ENCODE measurements at regions not wholly inside any gene's neighbourhood (a gene's known extent, or its start where the extent isn't known, plus 50 kb on each side); places are given as distances from the start of the nearest gene placed in this dataset.

DNA sequence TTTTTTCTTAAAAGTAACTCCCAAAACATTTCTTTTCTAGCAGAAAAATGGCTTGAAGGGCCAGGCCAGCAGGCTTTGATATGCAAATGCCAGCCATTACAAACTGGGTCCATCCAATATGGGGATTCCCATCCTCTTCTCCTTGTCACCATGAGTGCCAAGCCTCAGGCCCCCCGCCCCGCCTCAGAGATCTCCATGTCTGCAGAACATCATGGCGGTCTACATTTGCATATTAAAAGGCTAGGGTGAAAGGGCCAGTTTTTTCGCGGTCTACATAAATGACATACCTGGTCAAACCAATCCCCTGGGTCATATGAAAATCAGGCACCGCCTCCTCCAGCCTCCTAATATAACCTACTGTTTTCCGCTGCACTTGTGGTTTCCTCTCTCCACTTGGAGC is 1327.6 kb downstream of the UQCRFS1 start:
- no peak overlapping the region for H3K4me2 ChIP-seq (ENCODE audit: insufficient read depth, low read length)
- H3K36me3 ChIP-seq (ENCODE audit: control insufficient read depth in 2 of 2, extremely low read depth in 1 of 2, insufficient read depth in 2 of 2, low read length in 2 of 2): no peaks in the 10 kb centered on the region
- H3K27ac ChIP-seq (ENCODE audit: insufficient read depth, low read depth, low read length): no peak overlapping the region
- POLR2A ChIA-PET: no interaction called here
- CTCF ChIA-PET: no interaction called here
- dilution Hi-C loops (cut with MboI; ENCODE audit: extremely low pct_ligation_motif_present, low sequenced_read_pairs) (no loop called here), intact Hi-C loops (cut with micrococcal nuclease) (no loop called here)
- H3K9me1 ChIP-seq (replicated peaks; ENCODE audit: control insufficient read depth, extremely low read depth, insufficient read depth, low read length): no peaks in the 10 kb centered on the region
- no peaks in the 10 kb centered on the region for H3K4me1 ChIP-seq (ENCODE audit: control insufficient read depth, extremely low read depth, insufficient read depth, low read length)
- no peaks in the 10 kb centered on the region for H3K27me3 ChIP-seq (ENCODE audit: control insufficient read depth in 2 of 2, insufficient read depth in 2 of 2, low read length in 2 of 2)
- H3K79me2 ChIP-seq (ENCODE audit: control insufficient read depth, insufficient read depth, low read length): no peaks in the 10 kb centered on the region
- H2AFZ ChIP-seq (ENCODE audit: low read depth, low read length): no peak overlapping the region
- H3K9ac ChIP-seq (replicated peaks; ENCODE audit: extremely low read depth, insufficient read depth, low read length): no peak overlapping the region
- no peak overlapping the region for H3K4me3 ChIP-seq (replicated peaks in 1 of 3; ENCODE audit: insufficient read depth in 1 of 3, low read depth in 1 of 3, low read length in 3 of 3)
- DNase-seq (ENCODE audit: low read depth, low spot score) (no peak), FAIRE-seq (no peak)
- no peak for TF ChIP-seq EZH2 (IDR thresholded peaks at IDR 0.05; ENCODE audit: borderline replicate concordance, low read depth, low read length, severe bottlenecking)
- no peak for TF ChIP-seq FOS (IDR thresholded peaks at IDR 0.05; ENCODE audit: borderline replicate concordance, insufficient read depth, low read length)
- TF ChIP-seq MYC (IDR thresholded peaks at IDR 0.05; ENCODE audit: low read depth, low read length): no peak
- TF ChIP-seq POLR2A (IDR thresholded peaks at IDR 0.05; ENCODE audit: low read depth, low read length): no peak
- TF ChIP-seq, protein P1, sequence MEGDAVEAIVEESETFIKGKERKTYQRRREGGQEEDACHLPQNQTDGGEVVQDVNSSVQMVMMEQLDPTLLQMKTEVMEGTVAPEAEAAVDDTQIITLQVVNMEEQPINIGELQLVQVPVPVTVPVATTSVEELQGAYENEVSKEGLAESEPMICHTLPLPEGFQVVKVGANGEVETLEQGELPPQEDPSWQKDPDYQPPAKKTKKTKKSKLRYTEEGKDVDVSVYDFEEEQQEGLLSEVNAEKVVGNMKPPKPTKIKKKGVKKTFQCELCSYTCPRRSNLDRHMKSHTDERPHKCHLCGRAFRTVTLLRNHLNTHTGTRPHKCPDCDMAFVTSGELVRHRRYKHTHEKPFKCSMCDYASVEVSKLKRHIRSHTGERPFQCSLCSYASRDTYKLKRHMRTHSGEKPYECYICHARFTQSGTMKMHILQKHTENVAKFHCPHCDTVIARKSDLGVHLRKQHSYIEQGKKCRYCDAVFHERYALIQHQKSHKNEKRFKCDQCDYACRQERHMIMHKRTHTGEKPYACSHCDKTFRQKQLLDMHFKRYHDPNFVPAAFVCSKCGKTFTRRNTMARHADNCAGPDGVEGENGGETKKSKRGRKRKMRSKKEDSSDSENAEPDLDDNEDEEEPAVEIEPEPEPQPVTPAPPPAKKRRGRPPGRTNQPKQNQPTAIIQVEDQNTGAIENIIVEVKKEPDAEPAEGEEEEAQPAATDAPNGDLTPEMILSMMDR (IDR thresholded peaks at IDR 0.05; ENCODE audit: extremely low read depth in 1 of 2, insufficient read depth in 1 of 2, low read depth in 1 of 2, low read length in 2 of 2): no peak
- no peak for TF ChIP-seq POLR2AphosphoS5 (IDR thresholded peaks at IDR 0.05; ENCODE audit: insufficient read depth, low read depth, low read length)
- no peak for TF ChIP-seq GATA2 (IDR thresholded peaks at IDR 0.05; ENCODE audit: insufficient read depth, insufficient read length, low read depth, low read length)
- TF ChIP-seq, protein P2, sequence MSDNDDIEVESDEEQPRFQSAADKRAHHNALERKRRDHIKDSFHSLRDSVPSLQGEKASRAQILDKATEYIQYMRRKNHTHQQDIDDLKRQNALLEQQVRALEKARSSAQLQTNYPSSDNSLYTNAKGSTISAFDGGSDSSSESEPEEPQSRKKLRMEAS (IDR thresholded peaks at IDR 0.05; ENCODE audit: insufficient read depth, insufficient read length): no peak
- no peak for TF ChIP-seq JUN (IDR thresholded peaks at IDR 0.05; ENCODE audit: borderline replicate concordance, insufficient read depth, insufficient read length, low read depth)
- H4K20me1 ChIP-seq (replicated peaks; ENCODE audit: control insufficient read depth, extremely low read depth, insufficient read depth, low read length): no peaks in the 10 kb centered on the region
- no TSS peak for BruUV-seq (replicated peaks)
- H3K9me3 ChIP-seq (replicated peaks; ENCODE audit: control insufficient read depth, insufficient read depth, low read length): peaks cover 7% of the 10 kb centered on the region

Measured in endothelial cell of umbilical vein (primary cell).